ENCODE measurements at regions not wholly inside any gene's neighbourhood (a gene's known extent, or its start where the extent isn't known, plus 50 kb on each side); places are given as distances from the start of the nearest gene placed in this dataset.

DNA sequence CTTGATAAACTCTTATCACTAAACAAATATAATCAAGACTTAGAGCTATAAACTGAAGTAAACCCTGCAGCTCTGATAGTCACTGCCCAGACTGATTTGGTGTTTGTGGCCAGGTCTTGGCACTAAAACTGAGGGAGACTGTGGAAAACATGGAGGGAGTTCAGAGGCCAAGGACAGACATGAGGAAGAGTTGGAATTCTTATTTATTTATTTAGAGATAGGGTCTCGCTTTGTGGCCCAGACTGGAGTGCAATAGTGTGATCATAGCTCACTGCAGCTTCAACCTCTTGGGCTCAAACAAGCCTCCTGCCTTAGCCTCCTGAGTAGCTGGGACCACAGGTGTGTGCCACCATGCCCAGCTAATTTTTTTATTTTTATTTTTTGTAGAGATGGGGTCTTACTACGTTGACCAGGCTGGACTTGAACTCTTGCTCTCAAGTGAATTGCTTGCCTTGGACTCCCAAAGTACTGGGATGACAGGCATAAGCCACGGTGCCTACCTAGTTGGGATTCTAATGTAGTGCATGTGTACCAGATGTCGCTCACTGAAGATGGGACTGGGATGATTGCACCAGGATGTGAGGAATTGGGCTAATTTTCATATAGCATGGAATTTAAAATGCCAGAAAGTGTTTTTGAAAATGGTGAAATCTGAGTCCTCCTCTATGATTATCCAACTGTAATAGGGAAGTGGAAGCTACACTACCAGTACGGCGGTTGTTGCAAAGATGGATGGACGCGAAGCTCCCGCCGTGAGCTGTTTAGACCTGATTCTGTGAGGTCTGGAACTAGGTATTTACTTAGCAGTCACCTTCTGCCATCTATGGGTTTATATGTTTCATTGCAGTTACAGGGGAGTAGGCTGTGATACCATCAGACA lies 52.7 kb upstream of the CTLA4 start (continued):
- TF ChIP-seq, protein P1, sequence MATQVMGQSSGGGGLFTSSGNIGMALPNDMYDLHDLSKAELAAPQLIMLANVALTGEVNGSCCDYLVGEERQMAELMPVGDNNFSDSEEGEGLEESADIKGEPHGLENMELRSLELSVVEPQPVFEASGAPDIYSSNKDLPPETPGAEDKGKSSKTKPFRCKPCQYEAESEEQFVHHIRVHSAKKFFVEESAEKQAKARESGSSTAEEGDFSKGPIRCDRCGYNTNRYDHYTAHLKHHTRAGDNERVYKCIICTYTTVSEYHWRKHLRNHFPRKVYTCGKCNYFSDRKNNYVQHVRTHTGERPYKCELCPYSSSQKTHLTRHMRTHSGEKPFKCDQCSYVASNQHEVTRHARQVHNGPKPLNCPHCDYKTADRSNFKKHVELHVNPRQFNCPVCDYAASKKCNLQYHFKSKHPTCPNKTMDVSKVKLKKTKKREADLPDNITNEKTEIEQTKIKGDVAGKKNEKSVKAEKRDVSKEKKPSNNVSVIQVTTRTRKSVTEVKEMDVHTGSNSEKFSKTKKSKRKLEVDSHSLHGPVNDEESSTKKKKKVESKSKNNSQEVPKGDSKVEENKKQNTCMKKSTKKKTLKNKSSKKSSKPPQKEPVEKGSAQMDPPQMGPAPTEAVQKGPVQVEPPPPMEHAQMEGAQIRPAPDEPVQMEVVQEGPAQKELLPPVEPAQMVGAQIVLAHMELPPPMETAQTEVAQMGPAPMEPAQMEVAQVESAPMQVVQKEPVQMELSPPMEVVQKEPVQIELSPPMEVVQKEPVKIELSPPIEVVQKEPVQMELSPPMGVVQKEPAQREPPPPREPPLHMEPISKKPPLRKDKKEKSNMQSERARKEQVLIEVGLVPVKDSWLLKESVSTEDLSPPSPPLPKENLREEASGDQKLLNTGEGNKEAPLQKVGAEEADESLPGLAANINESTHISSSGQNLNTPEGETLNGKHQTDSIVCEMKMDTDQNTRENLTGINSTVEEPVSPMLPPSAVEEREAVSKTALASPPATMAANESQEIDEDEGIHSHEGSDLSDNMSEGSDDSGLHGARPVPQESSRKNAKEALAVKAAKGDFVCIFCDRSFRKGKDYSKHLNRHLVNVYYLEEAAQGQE (IDR thresholded peaks at IDR 0.05; ENCODE audit: borderline replicate concordance in 1 of 2, low read depth in 1 of 2, low read length in 2 of 2): 0 out of 4 replicates have a peak, but pooled peaks of 1 of the 2 experiments have one; percentile 16
- TF ChIP-seq, protein P2, sequence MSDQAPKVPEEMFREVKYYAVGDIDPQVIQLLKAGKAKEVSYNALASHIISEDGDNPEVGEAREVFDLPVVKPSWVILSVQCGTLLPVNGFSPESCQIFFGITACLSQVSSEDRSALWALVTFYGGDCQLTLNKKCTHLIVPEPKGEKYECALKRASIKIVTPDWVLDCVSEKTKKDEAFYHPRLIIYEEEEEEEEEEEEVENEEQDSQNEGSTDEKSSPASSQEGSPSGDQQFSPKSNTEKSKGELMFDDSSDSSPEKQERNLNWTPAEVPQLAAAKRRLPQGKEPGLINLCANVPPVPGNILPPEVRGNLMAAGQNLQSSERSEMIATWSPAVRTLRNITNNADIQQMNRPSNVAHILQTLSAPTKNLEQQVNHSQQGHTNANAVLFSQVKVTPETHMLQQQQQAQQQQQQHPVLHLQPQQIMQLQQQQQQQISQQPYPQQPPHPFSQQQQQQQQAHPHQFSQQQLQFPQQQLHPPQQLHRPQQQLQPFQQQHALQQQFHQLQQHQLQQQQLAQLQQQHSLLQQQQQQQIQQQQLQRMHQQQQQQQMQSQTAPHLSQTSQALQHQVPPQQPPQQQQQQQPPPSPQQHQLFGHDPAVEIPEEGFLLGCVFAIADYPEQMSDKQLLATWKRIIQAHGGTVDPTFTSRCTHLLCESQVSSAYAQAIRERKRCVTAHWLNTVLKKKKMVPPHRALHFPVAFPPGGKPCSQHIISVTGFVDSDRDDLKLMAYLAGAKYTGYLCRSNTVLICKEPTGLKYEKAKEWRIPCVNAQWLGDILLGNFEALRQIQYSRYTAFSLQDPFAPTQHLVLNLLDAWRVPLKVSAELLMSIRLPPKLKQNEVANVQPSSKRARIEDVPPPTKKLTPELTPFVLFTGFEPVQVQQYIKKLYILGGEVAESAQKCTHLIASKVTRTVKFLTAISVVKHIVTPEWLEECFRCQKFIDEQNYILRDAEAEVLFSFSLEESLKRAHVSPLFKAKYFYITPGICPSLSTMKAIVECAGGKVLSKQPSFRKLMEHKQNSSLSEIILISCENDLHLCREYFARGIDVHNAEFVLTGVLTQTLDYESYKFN (CRISPR knock-in tag; conservative IDR thresholded peaks at IDR 0.05): peak; percentile 50
- TF ChIP-seq, protein P3, sequence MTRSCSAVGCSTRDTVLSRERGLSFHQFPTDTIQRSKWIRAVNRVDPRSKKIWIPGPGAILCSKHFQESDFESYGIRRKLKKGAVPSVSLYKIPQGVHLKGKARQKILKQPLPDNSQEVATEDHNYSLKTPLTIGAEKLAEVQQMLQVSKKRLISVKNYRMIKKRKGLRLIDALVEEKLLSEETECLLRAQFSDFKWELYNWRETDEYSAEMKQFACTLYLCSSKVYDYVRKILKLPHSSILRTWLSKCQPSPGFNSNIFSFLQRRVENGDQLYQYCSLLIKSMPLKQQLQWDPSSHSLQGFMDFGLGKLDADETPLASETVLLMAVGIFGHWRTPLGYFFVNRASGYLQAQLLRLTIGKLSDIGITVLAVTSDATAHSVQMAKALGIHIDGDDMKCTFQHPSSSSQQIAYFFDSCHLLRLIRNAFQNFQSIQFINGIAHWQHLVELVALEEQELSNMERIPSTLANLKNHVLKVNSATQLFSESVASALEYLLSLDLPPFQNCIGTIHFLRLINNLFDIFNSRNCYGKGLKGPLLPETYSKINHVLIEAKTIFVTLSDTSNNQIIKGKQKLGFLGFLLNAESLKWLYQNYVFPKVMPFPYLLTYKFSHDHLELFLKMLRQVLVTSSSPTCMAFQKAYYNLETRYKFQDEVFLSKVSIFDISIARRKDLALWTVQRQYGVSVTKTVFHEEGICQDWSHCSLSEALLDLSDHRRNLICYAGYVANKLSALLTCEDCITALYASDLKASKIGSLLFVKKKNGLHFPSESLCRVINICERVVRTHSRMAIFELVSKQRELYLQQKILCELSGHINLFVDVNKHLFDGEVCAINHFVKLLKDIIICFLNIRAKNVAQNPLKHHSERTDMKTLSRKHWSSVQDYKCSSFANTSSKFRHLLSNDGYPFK (CRISPR knock-in tag; IDR thresholded peaks at IDR 0.05; ENCODE audit: borderline replicate concordance): no peak
- TF ChIP-seq, protein P4, sequence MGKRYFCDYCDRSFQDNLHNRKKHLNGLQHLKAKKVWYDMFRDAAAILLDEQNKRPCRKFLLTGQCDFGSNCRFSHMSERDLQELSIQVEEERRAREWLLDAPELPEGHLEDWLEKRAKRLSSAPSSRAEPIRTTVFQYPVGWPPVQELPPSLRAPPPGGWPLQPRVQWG (CRISPR knock-in tag; IDR thresholded peaks at IDR 0.05; ENCODE audit: borderline replicate concordance, low read depth): no peak
- no peak for TF ChIP-seq ZNF607 (CRISPR knock-in tag; IDR thresholded peaks at IDR 0.05; ENCODE audit: borderline replicate concordance)
- TF ChIP-seq, protein P5, sequence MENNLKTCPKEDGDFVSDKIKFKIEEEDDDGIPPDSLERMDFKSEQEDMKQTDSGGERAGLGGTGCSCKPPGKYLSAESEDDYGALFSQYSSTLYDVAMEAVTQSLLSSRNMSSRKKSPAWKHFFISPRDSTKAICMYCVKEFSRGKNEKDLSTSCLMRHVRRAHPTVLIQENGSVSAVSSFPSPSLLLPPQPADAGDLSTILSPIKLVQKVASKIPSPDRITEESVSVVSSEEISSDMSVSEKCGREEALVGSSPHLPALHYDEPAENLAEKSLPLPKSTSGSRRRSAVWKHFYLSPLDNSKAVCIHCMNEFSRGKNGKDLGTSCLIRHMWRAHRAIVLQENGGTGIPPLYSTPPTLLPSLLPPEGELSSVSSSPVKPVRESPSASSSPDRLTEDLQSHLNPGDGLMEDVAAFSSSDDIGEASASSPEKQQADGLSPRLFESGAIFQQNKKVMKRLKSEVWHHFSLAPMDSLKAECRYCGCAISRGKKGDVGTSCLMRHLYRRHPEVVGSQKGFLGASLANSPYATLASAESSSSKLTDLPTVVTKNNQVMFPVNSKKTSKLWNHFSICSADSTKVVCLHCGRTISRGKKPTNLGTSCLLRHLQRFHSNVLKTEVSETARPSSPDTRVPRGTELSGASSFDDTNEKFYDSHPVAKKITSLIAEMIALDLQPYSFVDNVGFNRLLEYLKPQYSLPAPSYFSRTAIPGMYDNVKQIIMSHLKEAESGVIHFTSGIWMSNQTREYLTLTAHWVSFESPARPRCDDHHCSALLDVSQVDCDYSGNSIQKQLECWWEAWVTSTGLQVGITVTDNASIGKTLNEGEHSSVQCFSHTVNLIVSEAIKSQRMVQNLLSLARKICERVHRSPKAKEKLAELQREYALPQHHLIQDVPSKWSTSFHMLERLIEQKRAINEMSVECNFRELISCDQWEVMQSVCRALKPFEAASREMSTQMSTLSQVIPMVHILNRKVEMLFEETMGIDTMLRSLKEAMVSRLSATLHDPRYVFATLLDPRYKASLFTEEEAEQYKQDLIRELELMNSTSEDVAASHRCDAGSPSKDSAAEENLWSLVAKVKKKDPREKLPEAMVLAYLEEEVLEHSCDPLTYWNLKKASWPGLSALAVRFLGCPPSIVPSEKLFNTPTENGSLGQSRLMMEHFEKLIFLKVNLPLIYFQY (CRISPR knock-in tag; IDR thresholded peaks at IDR 0.05; ENCODE audit: borderline replicate concordance): no peak
- no peak for TF ChIP-seq RARA (CRISPR knock-in tag; IDR thresholded peaks at IDR 0.05)
- TF ChIP-seq ESRRA (CRISPR knock-in tag; IDR thresholded peaks at IDR 0.05; ENCODE audit: low read depth): no peak
- no peak; the same call in 1 of the 2 replicates for TF ChIP-seq ZMYM2 (CRISPR knock-in tag; IDR thresholded peaks at IDR 0.05)
- no peak for TF ChIP-seq ZNF136 (CRISPR knock-in tag; IDR thresholded peaks at IDR 0.05; ENCODE audit: low read depth)

All from HepG2 (cell line).